H1 (cell line): ENCODE measurements at regions not wholly inside any gene's neighbourhood (a gene's known extent, or its start where the extent isn't known, plus 50 kb on each side); places are given as distances from the start of the nearest gene placed in this dataset.

ENCODE experiments used
- CTCF ChIA-PET: fragments of 300-600 bp; sonication (Branson Sonifier 250); formaldehyde crosslinking; loops from one replicate; lab custom pipeline; 2021; ENCODE audit not compliant: partially characterized antibody; lab: Charles Lee
- POLR2A ChIA-PET: fragments of 300-600 bp; sonication (Branson Sonifier 250); formaldehyde crosslinking; loops from one replicate; lab custom pipeline; 2021; ENCODE audit warnings: inconsistent platforms; ENCODE audit not compliant: partially characterized antibody; lab: Charles Lee
- DNase-seq, 2 experiments: peaks; one replicate each; pipeline versions ENCODE4 v3.0.0 to v3.0.0-alpha.2; 2010 to 2022; ENCODE audit warnings: low spot score in 2 of 2, low read depth in 1 of 2, mixed read lengths in 1 of 2
- FAIRE-seq: peaks from 2 replicates; lab custom pipeline; 2011; peaks lifted over from hg19 to GRCh38; lab: Jason Lieb, UNC
- H2AFZ ChIP-seq: 2 replicates; pipeline ENCODE4 v1.8.1; 2012; ENCODE audit warnings: low read length, inconsistent platforms
- H2AK5ac ChIP-seq: 2 replicates; pipeline ENCODE4 v1.6.1; 2013; ENCODE audit warnings: low read depth, low read length
- H2BK120ac ChIP-seq: replicated peaks from 2 replicates; pipeline ENCODE3; 2013; ENCODE audit warnings: low read depth, low read length, inconsistent platforms
- H2BK12ac ChIP-seq: 2 replicates; pipeline ENCODE4 v1.6.1; 2013; ENCODE audit warnings: low read depth, low read length
- H2BK15ac ChIP-seq: 2 replicates; pipeline ENCODE4 v1.6.1; 2013; ENCODE audit warnings: low read length
- H2BK20ac ChIP-seq: 2 replicates; pipeline ENCODE4 v1.6.1; 2013; ENCODE audit warnings: low read length
- H2BK5ac ChIP-seq: 2 replicates; pipeline ENCODE4 v1.6.1; 2013; ENCODE audit warnings: low read depth, low read length
- H3K14ac ChIP-seq: 2 replicates; pipeline ENCODE4 v1.6.1; 2013; ENCODE audit warnings: inconsistent platforms; ENCODE audit not compliant: insufficient read length
- H3K18ac ChIP-seq: 2 replicates; pipeline ENCODE4 v1.6.1; 2013; ENCODE audit warnings: low read length; ENCODE audit errors: extremely low read depth
- H3K23ac ChIP-seq: 2 replicates; pipeline ENCODE4 v1.6.1; 2013; ENCODE audit warnings: inconsistent platforms; ENCODE audit not compliant: insufficient read length
- H3K23me2 ChIP-seq: 2 replicates; pipeline ENCODE4 v1.6.1; 2013; ENCODE audit warnings: low read depth, low read length
- H3K27ac ChIP-seq: 2 replicates; pipeline ENCODE4 v1.6.1; 2011; ENCODE audit warnings: low read depth, low read length, inconsistent platforms
- H3K27me3 ChIP-seq, 4 experiments: replicated peaks in 1 of 4; 1 replicate in 1 of 4; 2 replicates in 3 of 4; pipeline versions ENCODE4 v1.6.1 to v1.8.1; 2011 to 2013; ENCODE audit warnings: low read length in 3 of 4, mild to moderate bottlenecking in 3 of 4, inconsistent platforms in 2 of 4, mixed read lengths in 2 of 4, moderate library complexity in 1 of 4; ENCODE audit not compliant: control insufficient read depth in 3 of 4, insufficient read depth in 3 of 4; ENCODE audit errors: extremely low read depth in 1 of 4
- H3K36me3 ChIP-seq, 4 experiments: 2 replicates each; pipeline versions ENCODE4 v1.6.1 to v1.8.1; 2011 to 2013; ENCODE audit warnings: mild to moderate bottlenecking in 4 of 4, low read length in 3 of 4, moderate library complexity in 2 of 4, control low read depth in 1 of 4, inconsistent platforms in 1 of 4; ENCODE audit not compliant: insufficient read depth in 4 of 4, control insufficient read depth in 2 of 4
- H3K4ac ChIP-seq: replicated peaks from 2 replicates; pipeline ENCODE3; 2013; ENCODE audit warnings: low read length, low read depth, mixed read lengths, inconsistent platforms; ENCODE audit not compliant: insufficient read length
- H3K4me1 ChIP-seq, 4 experiments: replicated peaks in 1 of 4; 1 replicate in 1 of 4; 2 replicates in 3 of 4; pipeline versions ENCODE4 v1.6.1 to v1.8.1; 2011 to 2013; ENCODE audit warnings: low read length in 3 of 4, inconsistent platforms in 2 of 4, mixed read lengths in 1 of 4; ENCODE audit not compliant: insufficient read depth in 4 of 4, control insufficient read depth in 3 of 4
- H3K4me2 ChIP-seq, 2 experiments: 2 replicates each; pipeline versions ENCODE4 v1.6.1 to v1.8.1; 2011 to 2013; ENCODE audit warnings: low read depth in 2 of 2, low read length in 2 of 2, control low read depth in 1 of 2, inconsistent platforms in 1 of 2, mild to moderate bottlenecking in 1 of 2; ENCODE audit not compliant: insufficient read depth in 1 of 2
- H3K4me3 ChIP-seq, 4 experiments: fragments of 200-600, 300-600 bp in 1 of 4; sonication (generic), shearing (Covaris generic), sonication (Bioruptor Twin) in 1 of 4; 2 replicates each; pipeline versions ENCODE4 v1.5.1 to v1.8.1; 2011 to 2016; ENCODE audit warnings: low read length in 4 of 4, low read depth in 3 of 4, control low read depth in 2 of 4, inconsistent platforms in 2 of 4, mild to moderate bottlenecking in 2 of 4, mixed read lengths in 1 of 4, moderate library complexity in 1 of 4; ENCODE audit not compliant: insufficient read depth in 2 of 4; ENCODE audit errors: extremely low read depth in 1 of 4
- H3K56ac ChIP-seq: replicated peaks from 2 replicates; pipeline ENCODE3; 2013; ENCODE audit warnings: low read depth, mild to moderate bottlenecking, mixed read lengths, low read length, inconsistent platforms; ENCODE audit not compliant: insufficient read length
- H3K79me1 ChIP-seq: 2 replicates; pipeline ENCODE4 v1.6.1; 2013; ENCODE audit warnings: low read depth, low read length, control low read depth
- H3K79me2 ChIP-seq, 2 experiments: 2 replicates each; pipeline versions ENCODE4 v1.6.1 to v1.8.1; 2012 to 2013; ENCODE audit warnings: low read length in 2 of 2, mild to moderate bottlenecking in 2 of 2, inconsistent platforms in 1 of 2; ENCODE audit not compliant: insufficient read depth in 2 of 2, control insufficient read depth in 1 of 2
- H3K9ac ChIP-seq, 4 experiments: replicated peaks in 1 of 4; 1 replicate in 1 of 4; 2 replicates in 3 of 4; pipeline versions ENCODE4 v1.6.1 to v1.8.1; 2011 to 2013; ENCODE audit warnings: low read depth in 3 of 4, low read length in 3 of 4, control low read depth in 2 of 4, mild to moderate bottlenecking in 2 of 4, moderate library complexity in 2 of 4, inconsistent platforms in 1 of 4; ENCODE audit errors: extremely low read depth in 1 of 4
- H3K9me3 ChIP-seq, 2 experiments: 2 replicates each; pipeline versions ENCODE4 v1.6.1 to v1.8.1; 2012 to 2013; ENCODE audit warnings: mild to moderate bottlenecking in 2 of 2, moderate library complexity in 2 of 2, control low read depth in 1 of 2, inconsistent platforms in 1 of 2, low read depth in 1 of 2, low read length in 1 of 2, mixed read lengths in 1 of 2; ENCODE audit not compliant: insufficient read depth in 2 of 2
- H4K20me1 ChIP-seq, 2 experiments: replicated peaks in 1 of 2; 2 replicates each; pipeline versions ENCODE3 to v1.8.1; 2011 to 2013; ENCODE audit warnings: inconsistent platforms in 2 of 2, low read length in 2 of 2, mild to moderate bottlenecking in 1 of 2; ENCODE audit not compliant: insufficient read depth in 2 of 2, control insufficient read depth in 1 of 2
- H4K5ac ChIP-seq: 2 replicates; pipeline ENCODE4 v1.6.1; 2013; ENCODE audit warnings: low read length, low read depth, mixed read lengths, inconsistent platforms; ENCODE audit not compliant: insufficient read length
- H4K8ac ChIP-seq: 2 replicates; pipeline ENCODE4 v1.8.0; 2013; ENCODE audit warnings: mild to moderate bottlenecking, moderate library complexity, low read length, inconsistent platforms; ENCODE audit not compliant: insufficient read depth; ENCODE audit errors: extremely low read depth
- H4K91ac ChIP-seq: replicated peaks from 2 replicates; pipeline ENCODE3; 2013; ENCODE audit warnings: low read length, mixed read lengths, inconsistent platforms; ENCODE audit not compliant: insufficient read length
- BCL11A ChIP-seq, 2 experiments: IDR thresholded peaks; one replicate each; pipeline ENCODE4 v1.6.1; 2011; ENCODE audit warnings: low read depth in 2 of 2, low read length in 2 of 2, mild to moderate bottlenecking in 2 of 2
- CHD1 ChIP-seq: IDR thresholded peaks from 2 replicates; pipeline ENCODE4 v1.6.1; 2012; ENCODE audit warnings: low read depth, low read length, improper control_type of control experiment
- CREB1 ChIP-seq: IDR thresholded peaks from 2 replicates; pipeline ENCODE4 v1.6.1; 2012; ENCODE audit warnings: inconsistent platforms
- CTBP2 ChIP-seq: IDR thresholded peaks from 2 replicates; pipeline ENCODE4 v1.7.0; 2011; ENCODE audit warnings: borderline replicate concordance, mild to moderate bottlenecking, moderate library complexity, mixed read lengths, low read length; ENCODE audit not compliant: insufficient read depth, insufficient read length
- EZH2 ChIP-seq: fragments of 200-600 bp; sonication (generic); IDR thresholded peaks from 2 replicates; pipeline ENCODE4 v1.7.1; 2012; ENCODE audit warnings: low read depth, mild to moderate bottlenecking, moderate library complexity, low read length, inconsistent platforms; ENCODE audit not compliant: severe bottlenecking
- FOSL1 ChIP-seq: IDR thresholded peaks from 2 replicates; pipeline ENCODE4 v1.6.1; 2011; ENCODE audit warnings: mild to moderate bottlenecking, low read depth, low read length, moderate library complexity; ENCODE audit not compliant: insufficient read depth
- HDAC2 ChIP-seq, 2 experiments: fragments of 300-600 bp in 1 of 2; sonication (generic) in 1 of 2; IDR thresholded peaks; 2 replicates each; pipeline ENCODE4 v1.6.1; 2011 to 2012; ENCODE audit warnings: low read depth in 2 of 2, low read length in 2 of 2, mild to moderate bottlenecking in 2 of 2, moderate library complexity in 2 of 2, borderline replicate concordance in 1 of 2, inconsistent platforms in 1 of 2
- KDM4A ChIP-seq: IDR thresholded peaks from one replicate; pipeline ENCODE4 v1.7.1; 2012; ENCODE audit warnings: low read depth, mild to moderate bottlenecking, moderate library complexity, low read length, inconsistent platforms; ENCODE audit not compliant: severe bottlenecking
- POLR2AphosphoS5 ChIP-seq: IDR thresholded peaks from 2 replicates; pipeline ENCODE4 v1.6.1; 2011; ENCODE audit warnings: low read depth, low read length
- POU5F1 ChIP-seq: IDR thresholded peaks from 2 replicates; pipeline ENCODE4 v1.6.1; 2011; ENCODE audit warnings: low read depth, mild to moderate bottlenecking, low read length, moderate library complexity
- RFX5 ChIP-seq: IDR thresholded peaks from 2 replicates; pipeline ENCODE4 v1.6.1; 2011; ENCODE audit warnings: low read depth, low read length, improper control_type of control experiment, borderline replicate concordance
- RNF2 ChIP-seq: fragments of 200-900, 300-1000 bp; sonication (generic); IDR thresholded peaks from 2 replicates; pipeline ENCODE4 v1.7.1; 2016; ENCODE audit warnings: borderline replicate concordance, low read depth, mild to moderate bottlenecking, antibody characterized with exemption, low read length; ENCODE audit not compliant: poor library complexity, severe bottlenecking; ENCODE audit errors: missing control alignments
- SIRT6 ChIP-seq: IDR thresholded peaks from one replicate; pipeline ENCODE4 v1.7.1; 2012; ENCODE audit warnings: low read length, inconsistent platforms
- WGBS, 2 experiments: shearing (Covaris generic) in 1 of 2; methylation state at CpG; one replicate each; pipeline versions ENCODE4 v1.1.6 to v1.1.7; 2013 to 2015; ENCODE audit warnings: low lambda C conversion rate in 2 of 2, mixed read lengths in 2 of 2, inconsistent platforms in 1 of 2, low coverage in 1 of 2, missing lambda C conversion rate in 1 of 2; ENCODE audit not compliant: insufficient replicate concordance in 2 of 2, insufficient coverage in 1 of 2, insufficient read length in 1 of 2; ENCODE audit errors: extremely low coverage in 1 of 2, missing lambda C conversion rate in 1 of 2; 5-methylcytosine and 5-hydroxymethylcytosine counted together
- TF ChIP-seq, protein P1 (sequence below): IDR thresholded peaks from 2 replicates; pipeline ENCODE4 v1.6.1; 2011; ENCODE audit warnings: low read depth, mild to moderate bottlenecking, low read length; ENCODE audit not compliant: insufficient read depth

DNA sequence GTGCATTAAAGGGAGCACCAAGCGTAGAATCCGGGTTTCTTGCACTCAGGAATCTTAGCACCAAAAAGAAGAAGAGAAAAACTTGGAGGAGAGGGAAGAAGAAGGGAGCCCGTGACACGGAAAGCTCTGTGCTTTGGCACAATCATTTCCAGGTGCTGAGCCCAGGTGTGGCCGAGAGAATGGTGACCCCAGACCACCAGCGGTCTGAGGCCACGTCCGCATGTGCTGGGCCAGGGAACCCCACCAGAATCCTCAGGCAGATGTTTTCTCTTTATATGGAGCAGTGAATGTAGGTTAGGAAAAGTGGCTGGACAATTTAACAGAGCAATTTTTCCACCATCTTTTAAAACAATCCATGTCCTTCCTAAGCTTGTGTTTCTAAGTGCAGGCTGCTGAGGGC lies 520.9 kb downstream of the EPHA4 start:
- Histone ChIP-seq H3K4ac (no peak overlapping the region), H3K23ac (no peak overlapping the region), H2AFZ (no peak overlapping the region), H3K79me1 (no peaks in the 10 kb centered on the region), H3K4me3 (no peak overlapping the region), H4K91ac (no peak overlapping the region), H3K23me2 (peaks cover 5% of the 10 kb centered on the region; the same call in 1 of the 2 replicates), H3K27ac (no peak overlapping the region), H3K56ac (no peak overlapping the region), H3K4me2 (no peak overlapping the region), H2BK120ac (no peak overlapping the region), H3K27me3 (no peaks in the 10 kb centered on the region), H2BK15ac (no peak overlapping the region), H3K9me3 (no peaks in the 10 kb centered on the region), H4K8ac (no peak overlapping the region; the same call in 1 of the 2 replicates), H4K5ac (no peak overlapping the region), H3K36me3 (no peaks in the 10 kb centered on the region), H2BK5ac (no peak overlapping the region), H3K79me2 (no peaks in the 10 kb centered on the region), H3K14ac (no peak overlapping the region), H2BK12ac (no peak overlapping the region), H3K18ac (no peak overlapping the region), H2BK20ac (no peak overlapping the region), H3K4me1 (no peaks in the 10 kb centered on the region), H3K9ac (no peak overlapping the region), H2AK5ac (no peak overlapping the region), H4K20me1 (no peaks in the 10 kb centered on the region)
- FAIRE-seq (no peak), DNase-seq (no peak)
- ChIA-PET POLR2A (no interaction called here), CTCF (no interaction called here)
- 94% methylated on average over 8 of the region's 8 CpGs; no CpG with 5 or more reads in 1 of the 2 experiments for WGBS, 2 experiments
- TF ChIP-seq KDM4A, result no peak
- no peak for TF ChIP-seq CREB1
- no peak for TF ChIP-seq EZH2
- TF ChIP-seq RNF2, result no peak
- TF ChIP-seq, protein P1, sequence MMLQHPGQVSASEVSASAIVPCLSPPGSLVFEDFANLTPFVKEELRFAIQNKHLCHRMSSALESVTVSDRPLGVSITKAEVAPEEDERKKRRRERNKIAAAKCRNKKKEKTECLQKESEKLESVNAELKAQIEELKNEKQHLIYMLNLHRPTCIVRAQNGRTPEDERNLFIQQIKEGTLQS, result no peak
- TF ChIP-seq POU5F1, result no peak
- no peak for TF ChIP-seq SIRT6
- TF ChIP-seq BCL11A (IDR thresholded peaks at IDR 0.05; ENCODE audit: low read depth in 2 of 2, low read length in 2 of 2), result no peak
- TF ChIP-seq CHD1, result no peak
- no peak for TF ChIP-seq CTBP2
- TF ChIP-seq FOSL1, result no peak
- TF ChIP-seq POLR2AphosphoS5, result no peak
- TF ChIP-seq HDAC2 (IDR thresholded peaks at IDR 0.05; ENCODE audit: borderline replicate concordance in 1 of 2, low read depth in 2 of 2, low read length in 2 of 2), result no peak
- no peak for TF ChIP-seq RFX5
